Activated CD4-positive, alpha-beta memory T cell treated with anti-CD3 and anti-CD28 coated beads for 36 hours (primary cell): ENCODE measurements at regions not wholly inside any gene's neighbourhood (a gene's known extent, or its start where the extent isn't known, plus 50 kb on each side); places are given as distances from the start of the nearest gene placed in this dataset.
A peak's percentile ranks its signal among the peaks of the same experiment; 100 is the strongest.
"Not testable (repeated sequence)": the region's sequence is repeated elsewhere in the genome, so short reads cannot be mapped to it uniquely, and the experiment has no call there.

Experiments
- CTCF ChIA-PET: fragments of 350-600 bp; sonication (Branson Sonifier 250); formaldehyde crosslinking; loops from one replicate; lab custom pipeline; 2021; ENCODE audit warnings: antibody characterized with exemption, inconsistent platforms; lab: Charles Lee
- POLR2A ChIA-PET: fragments of 350-600 bp; sonication (Branson Sonifier 250); formaldehyde crosslinking; loops from one replicate; lab custom pipeline; 2021; ENCODE audit warnings: antibody characterized with exemption; lab: Charles Lee
- DNase-seq: peaks from one replicate; pipeline ENCODE4 v3.0.0-alpha.2; 2020
- H3K27ac Mint-ChIP-seq: one replicate; pipeline ENCODE4 v1.8.0; 2021; ENCODE audit warnings: mixed read lengths
- H3K27me3 Mint-ChIP-seq: one replicate; pipeline ENCODE4 v1.8.0; 2021; ENCODE audit warnings: mixed read lengths
- H3K36me3 Mint-ChIP-seq: one replicate; pipeline ENCODE4 v1.8.0; 2021; ENCODE audit warnings: mixed read lengths
- H3K4me1 Mint-ChIP-seq: one replicate; pipeline ENCODE4 v1.8.0; 2021; ENCODE audit warnings: low read depth, mixed read lengths
- H3K4me3 Mint-ChIP-seq: one replicate; pipeline ENCODE4 v1.8.0; 2021; ENCODE audit warnings: mild to moderate bottlenecking, mixed read lengths
- H3K9me3 Mint-ChIP-seq: one replicate; pipeline ENCODE4 v1.8.0; 2021; ENCODE audit warnings: mixed read lengths
- intact Hi-C: fragments of 100-400 bp; cut with micrococcal nuclease; formaldehyde crosslinking; loops from one replicate; pipeline ENCODE4 v1.15.1; 2023

- peaks cover 11% of the 10 kb centered on the region for H3K4me1 Mint-ChIP-seq
- POLR2A ChIA-PET, result interaction anchor here (0.7 to 1.0 kb wide), 2 partner anchors 84 to 1077 kb away, joined by 3 to 4 read pairs; no protein-coding TSS in a partner anchor
- peak overlapping the region; percentile 24 for H3K4me3 Mint-ChIP-seq
- H3K36me3 Mint-ChIP-seq, result no peaks in the 10 kb centered on the region
- no peaks in the 10 kb centered on the region for H3K9me3 Mint-ChIP-seq
- peak; percentile 73 for DNase-seq
- H3K27ac Mint-ChIP-seq, result peak overlapping the region; percentile 42
- CTCF ChIA-PET, result interaction anchor here (0.6 to 1.3 kb wide), 8 partner anchors 25 to 1691 kb away, joined by 3 to 7 read pairs (median 4); no protein-coding TSS in a partner anchor
- intact Hi-C loops, result loop anchor here (1.0 to 5.0 kb wide), 3 partner anchors 81 to 1077 kb away; partner anchors contain the start of gene PLK2
- H3K27me3 Mint-ChIP-seq, result peaks cover 1% of the 10 kb centered on the region
These were observed 99.3 kb downstream of the ACTBL2 start for GRCh38 chr5:57383093-57383861.

GRCh38 chr5:57382655-57383054 is 100.0 kb downstream of the ACTBL2 start:
- H3K4me3 Mint-ChIP-seq, result no peak overlapping the region
- no peaks in the 10 kb centered on the region for H3K9me3 Mint-ChIP-seq
- intact Hi-C loops, result loop anchor here (1.0 to 5.0 kb wide), 3 partner anchors 80 to 1078 kb away; partner anchors contain the start of gene PLK2
- H3K4me1 Mint-ChIP-seq, result peaks cover 11% of the 10 kb centered on the region
- no peak overlapping the region for H3K27ac Mint-ChIP-seq
- ChIA-PET CTCF (interaction anchor here (0.6 to 1.3 kb wide), 5 partner anchors 24 to 268 kb away, joined by 3 to 7 read pairs (median 5); no protein-coding TSS in a partner anchor), POLR2A (interaction anchor here (1.0 kb wide), 1 partner anchor 83 kb away, joined by 4 read pairs; no protein-coding TSS in a partner anchor)
- no peaks in the 10 kb centered on the region for H3K36me3 Mint-ChIP-seq
- H3K27me3 Mint-ChIP-seq, result peaks cover 1% of the 10 kb centered on the region
- DNase-seq, result no peak

DNA sequence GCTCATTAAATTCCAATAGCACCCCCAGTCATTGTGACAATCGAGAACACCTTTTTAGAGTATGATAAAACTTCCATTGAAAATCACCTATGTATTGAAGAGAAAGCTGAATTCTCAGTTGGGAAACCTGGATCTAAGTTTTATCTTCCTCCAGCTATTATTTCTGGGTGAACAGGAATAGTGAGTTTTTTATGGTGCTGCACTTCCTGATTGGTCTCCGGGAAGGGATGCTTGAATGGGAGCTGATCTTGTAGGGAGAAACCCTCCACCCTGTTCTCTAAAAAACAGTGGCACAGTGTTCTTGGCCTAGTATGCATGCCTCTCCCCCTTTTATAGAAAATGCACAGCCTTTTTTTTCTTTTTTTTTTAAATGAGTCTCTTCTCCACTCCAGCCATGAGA is 112.2 kb downstream of the ACTBL2 start:
- no peaks in the 10 kb centered on the region for H3K36me3 Mint-ChIP-seq
- intact Hi-C loops, result no loop called here
- no peak overlapping the region for H3K4me3 Mint-ChIP-seq
- H3K27me3 Mint-ChIP-seq, result peaks cover 4% of the 10 kb centered on the region
- ChIA-PET POLR2A (no interaction called here), CTCF (interaction anchor here (0.6 kb wide), 1 partner anchor 836 kb away, joined by 5 read pairs; no protein-coding TSS in a partner anchor)
- DNase-seq, result no peak
- no peak overlapping the region for H3K27ac Mint-ChIP-seq
- H3K4me1 Mint-ChIP-seq, result no peaks in the 10 kb centered on the region
- no peaks in the 10 kb centered on the region for H3K9me3 Mint-ChIP-seq

GRCh38 chr5:57368010-57368409 is 114.6 kb downstream of the ACTBL2 start:
- Mint-ChIP-seq H3K9me3 (no peaks in the 10 kb centered on the region), H3K4me1 (no peaks in the 10 kb centered on the region), H3K4me3 (no peak overlapping the region), H3K36me3 (no peaks in the 10 kb centered on the region), H3K27me3 (peaks cover 2% of the 10 kb centered on the region), H3K27ac (no peak overlapping the region)
- ChIA-PET POLR2A (no interaction called here), CTCF (no interaction called here)
- DNase-seq, result no peak
- intact Hi-C loops, result no loop called here

DNA sequence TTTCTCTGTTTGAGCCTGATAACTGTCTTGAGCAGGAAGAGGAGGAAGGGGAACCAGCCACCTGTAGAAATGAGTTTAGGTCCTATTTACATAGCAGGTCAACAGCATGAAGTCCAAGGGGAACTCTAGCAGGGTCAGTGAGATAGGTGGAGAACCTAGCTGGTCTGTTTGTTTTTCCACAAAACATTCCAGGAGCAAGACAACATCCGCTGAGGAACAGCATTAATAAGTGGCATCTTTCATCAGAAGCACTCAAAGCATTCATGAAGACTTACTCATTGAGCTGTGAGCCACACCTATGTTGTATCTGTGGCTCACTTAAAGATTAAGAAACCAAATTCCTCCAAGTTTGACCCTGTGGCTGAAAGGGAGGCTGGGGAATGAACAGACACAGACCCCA is 115.9 kb downstream of the ACTBL2 start:
- no peak overlapping the region for H3K4me3 Mint-ChIP-seq
- no peaks in the 10 kb centered on the region for H3K4me1 Mint-ChIP-seq
- no peaks in the 10 kb centered on the region for H3K9me3 Mint-ChIP-seq
- no peak overlapping the region for H3K27ac Mint-ChIP-seq
- ChIA-PET CTCF (no interaction called here), POLR2A (no interaction called here)
- H3K36me3 Mint-ChIP-seq, result no peaks in the 10 kb centered on the region
- H3K27me3 Mint-ChIP-seq, result no peaks in the 10 kb centered on the region
- intact Hi-C loops, result no loop called here
- no peak for DNase-seq

- Mint-ChIP-seq H3K27me3 (no peaks in the 10 kb centered on the region), H3K9me3 (no peaks in the 10 kb centered on the region), H3K4me1 (no peaks in the 10 kb centered on the region), H3K27ac (no peak overlapping the region), H3K4me3 (no peak overlapping the region), H3K36me3 (no peaks in the 10 kb centered on the region)
- CTCF ChIA-PET, result no interaction called here
- no peak for DNase-seq
- intact Hi-C loops, result no loop called here
- POLR2A ChIA-PET, result no interaction called here
These were observed 119.7 kb downstream of the ACTBL2 start for GRCh38 chr5:57362951-57363350.

GRCh38 chr5:57360871-57361270 is 121.7 kb downstream of the ACTBL2 start:
- ChIA-PET POLR2A (no interaction called here), CTCF (no interaction called here)
- no peak for DNase-seq
- no peaks in the 10 kb centered on the region for H3K4me1 Mint-ChIP-seq
- H3K9me3 Mint-ChIP-seq, result no peaks in the 10 kb centered on the region
- intact Hi-C loops, result no loop called here
- H3K27ac Mint-ChIP-seq, result no peak overlapping the region
- H3K36me3 Mint-ChIP-seq, result no peaks in the 10 kb centered on the region
- no peak overlapping the region for H3K4me3 Mint-ChIP-seq
- peaks cover 4% of the 10 kb centered on the region for H3K27me3 Mint-ChIP-seq

GRCh38 chr5:57358796-57359592 is 123.6 kb downstream of the ACTBL2 start:
- no peak overlapping the region for H3K4me3 Mint-ChIP-seq
- ChIA-PET POLR2A (no interaction called here), CTCF (interaction anchor here (1.1 kb wide), 1 partner anchor 24 kb away, joined by 5 read pairs; no protein-coding TSS in a partner anchor)
- intact Hi-C loops, result no loop called here
- no peaks in the 10 kb centered on the region for H3K36me3 Mint-ChIP-seq
- no peak for DNase-seq
- H3K27ac Mint-ChIP-seq, result no peak overlapping the region
- H3K9me3 Mint-ChIP-seq, result no peaks in the 10 kb centered on the region
- H3K27me3 Mint-ChIP-seq, result peaks cover 5% of the 10 kb centered on the region
- H3K4me1 Mint-ChIP-seq, result no peaks in the 10 kb centered on the region

DNA sequence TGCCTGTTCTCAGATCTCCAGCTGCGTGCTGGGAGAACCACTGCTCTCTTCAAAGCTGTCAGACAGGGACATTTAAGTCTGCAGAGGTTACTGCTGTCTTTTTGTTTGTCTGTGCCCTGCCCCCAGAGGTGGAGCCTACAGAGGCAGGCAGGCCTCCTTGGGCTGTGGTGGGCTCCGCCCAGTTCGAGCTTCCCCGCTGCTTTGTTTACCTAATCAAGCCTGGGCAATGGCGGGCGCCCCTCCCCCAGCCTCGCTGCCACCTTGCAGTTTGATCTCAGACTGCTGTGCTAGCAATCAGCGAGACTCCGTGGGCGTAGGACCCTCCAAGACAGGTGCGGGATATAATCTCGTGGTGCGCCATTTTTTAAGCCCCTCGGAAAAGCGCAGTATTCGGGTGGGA is 125.8 kb downstream of the ACTBL2 start:
- intact Hi-C loops, H3K4me1 Mint-ChIP-seq, POLR2A ChIA-PET, H3K4me3 Mint-ChIP-seq, DNase-seq, CTCF ChIA-PET, H3K27ac Mint-ChIP-seq, H3K9me3 Mint-ChIP-seq, H3K36me3 Mint-ChIP-seq, H3K27me3 Mint-ChIP-seq: not testable (repeated sequence)

DNA sequence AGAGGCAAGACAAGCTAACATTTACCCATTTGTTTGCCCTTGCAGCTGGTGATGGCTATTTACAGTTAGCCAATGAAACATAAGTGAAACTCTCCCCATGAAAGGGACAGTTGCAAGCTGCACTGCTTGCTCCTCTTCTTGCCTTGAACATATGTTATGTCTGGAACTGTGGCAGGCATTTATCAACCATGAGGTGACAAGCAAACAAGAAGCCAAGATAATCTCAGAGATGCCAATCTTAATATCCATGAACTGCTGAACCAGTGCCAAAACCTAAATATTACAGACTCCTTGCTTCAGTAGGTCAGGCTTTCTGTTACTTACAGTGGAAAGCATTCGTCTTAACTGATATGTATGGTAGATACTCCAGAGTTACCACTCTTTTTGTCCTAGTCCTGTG is 133.4 kb downstream of the ACTBL2 start:
- DNase-seq, result no peak
- no peak overlapping the region for H3K4me3 Mint-ChIP-seq
- POLR2A ChIA-PET, result no interaction called here
- CTCF ChIA-PET, result no interaction called here
- no peak overlapping the region for H3K27ac Mint-ChIP-seq
- no peaks in the 10 kb centered on the region for H3K36me3 Mint-ChIP-seq
- H3K27me3 Mint-ChIP-seq, result no peaks in the 10 kb centered on the region
- H3K4me1 Mint-ChIP-seq, result no peaks in the 10 kb centered on the region
- no peaks in the 10 kb centered on the region for H3K9me3 Mint-ChIP-seq
- intact Hi-C loops, result no loop called here

DNA sequence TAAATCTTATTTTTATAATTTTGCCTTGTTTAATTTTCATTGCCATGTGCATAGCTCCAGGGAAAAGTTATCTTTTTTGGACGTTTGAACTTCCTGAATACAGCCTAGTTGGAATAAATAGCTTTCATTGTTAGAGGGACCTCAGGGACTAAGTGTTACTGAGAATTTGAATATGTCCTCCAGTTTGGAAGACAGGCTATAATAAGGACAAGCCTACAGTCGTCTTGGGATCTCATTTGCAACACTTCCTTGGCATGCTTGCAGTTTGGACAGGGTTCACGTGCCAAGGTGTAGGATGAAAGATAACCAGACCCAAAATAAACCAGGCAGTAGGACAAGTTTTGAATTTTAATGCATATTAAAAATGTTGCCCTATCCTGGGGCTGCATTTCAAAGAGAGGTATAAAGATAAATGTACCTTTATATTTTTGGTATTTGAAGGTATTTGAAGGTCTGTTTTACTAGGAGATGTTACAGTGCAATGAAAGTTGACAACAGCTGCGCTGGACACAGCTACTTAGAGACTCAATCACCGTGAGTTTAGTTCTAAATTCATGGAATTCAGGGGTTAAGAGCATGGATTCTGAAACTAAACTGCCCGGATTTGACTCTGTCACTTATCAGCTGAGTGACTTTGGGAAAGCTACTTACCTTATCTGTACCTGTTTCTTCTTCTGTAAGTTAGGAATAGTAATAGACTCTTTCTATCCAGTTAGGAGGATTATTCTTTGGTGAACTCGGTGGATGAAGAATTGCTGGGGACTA is 134.1 kb downstream of the ACTBL2 start:
- Mint-ChIP-seq H3K36me3 (no peaks in the 10 kb centered on the region), H3K4me1 (no peaks in the 10 kb centered on the region), H3K9me3 (no peaks in the 10 kb centered on the region), H3K27me3 (no peaks in the 10 kb centered on the region), H3K27ac (no peak overlapping the region), H3K4me3 (no peak overlapping the region)
- DNase-seq, result no peak
- intact Hi-C loops, result no loop called here
- POLR2A ChIA-PET, result no interaction called here
- CTCF ChIA-PET, result no interaction called here

GRCh38 chr5:57346328-57346727 is 136.3 kb downstream of the ACTBL2 start:
- no peaks in the 10 kb centered on the region for H3K27me3 Mint-ChIP-seq
- no peak overlapping the region for H3K27ac Mint-ChIP-seq
- no peaks in the 10 kb centered on the region for H3K4me1 Mint-ChIP-seq
- no peak overlapping the region for H3K4me3 Mint-ChIP-seq
- no peaks in the 10 kb centered on the region for H3K9me3 Mint-ChIP-seq
- DNase-seq, result no peak
- POLR2A ChIA-PET, result no interaction called here
- intact Hi-C loops, result no loop called here
- CTCF ChIA-PET, result no interaction called here
- no peaks in the 10 kb centered on the region for H3K36me3 Mint-ChIP-seq
